ENCODE measurements at regions not wholly inside any gene's neighbourhood (a gene's known extent, or its start where the extent isn't known, plus 50 kb on each side); places are given as distances from the start of the nearest gene placed in this dataset.
A peak's percentile ranks its signal among the peaks of the same experiment; 100 is the strongest.

- DNase-seq (ENCODE audit: low spot score): no peak
Observed at GRCh38 chr18:23387265-23387664, 65.8 kb upstream of the RIOK3 start.

- DNase-seq (ENCODE audit: low spot score): no peak
Observed at GRCh38 chr18:23388357-23388756, 64.7 kb upstream of the RIOK3 start.

- DNase-seq (ENCODE audit: low spot score): no peak
Observed at GRCh38 chr18:23391156-23391555, 61.9 kb upstream of the RIOK3 start.

GRCh38 chr18:23397907-23398306 lies 55.2 kb upstream of the RIOK3 start:
- DNase-seq (ENCODE audit: low spot score): no peak

- DNase-seq (ENCODE audit: low spot score): no peak
Observed at GRCh38 chr18:23398401-23398800, 54.7 kb upstream of the RIOK3 start.

- no peak for DNase-seq (ENCODE audit: low spot score)
Observed at GRCh38 chr18:23399067-23399466, 54.0 kb upstream of the RIOK3 start.

- peak; percentile 16 for DNase-seq (ENCODE audit: low spot score)
Observed at GRCh38 chr18:23400918-23401317, 52.2 kb upstream of the RIOK3 start.

- peak; percentile 97 for DNase-seq (ENCODE audit: low spot score)
Observed at GRCh38 chr18:23401400-23402347, 51.4 kb upstream of the RIOK3 start.
